ENCODE measurements at regions not wholly inside any gene's neighbourhood (a gene's known extent, or its start where the extent isn't known, plus 50 kb on each side); places are given as distances from the start of the nearest gene placed in this dataset.

GRCh38 chr10:4111643-4112042, 326.6 kb upstream of the KLF6 start:
- H3K9me3 Mint-ChIP-seq = peaks cover 5% of the 10 kb centered on the region
- no peak for ATAC-seq
- intact Hi-C loops (cut with micrococcal nuclease) = no loop called here
- no peak overlapping the region for H3K27ac Mint-ChIP-seq
- ChIA-PET CTCF (no interaction called here), POLR2A (interaction anchor here (0.9 kb wide), 1 partner anchor 276 kb away, joined by 3 read pairs; no protein-coding TSS in a partner anchor)
- no peak for DNase-seq
- H3K4me1 Mint-ChIP-seq (ENCODE audit: low read depth) = no peaks in the 10 kb centered on the region
- peaks cover 1% of the 10 kb centered on the region for H3K27me3 Mint-ChIP-seq
- no peaks in the 10 kb centered on the region for H3K36me3 Mint-ChIP-seq (ENCODE audit: low read depth)
- H3K4me3 Mint-ChIP-seq = no peak overlapping the region
- TF ChIP-seq CTCF (IDR thresholded peaks at IDR 0.05) = no peak

- Mint-ChIP-seq H3K9me3 (no peaks in the 10 kb centered on the region), H3K36me3 (ENCODE audit: low read depth) (no peaks in the 10 kb centered on the region), H3K27me3 (peaks cover 1% of the 10 kb centered on the region), H3K4me3 (no peak overlapping the region), H3K4me1 (ENCODE audit: low read depth) (no peaks in the 10 kb centered on the region), H3K27ac (no peak overlapping the region)
- POLR2A ChIA-PET = no interaction called here
- DNase-seq (no peak), ATAC-seq (no peak)
- CTCF ChIA-PET = no interaction called here
- no peak for TF ChIP-seq CTCF (IDR thresholded peaks at IDR 0.05)
- intact Hi-C loops (cut with micrococcal nuclease) = no loop called here
Observed at GRCh38 chr10:4109469-4109868, 324.5 kb upstream of the KLF6 start.

GRCh38 chr10:4108693-4109092, 323.7 kb upstream of the KLF6 start:
- H3K27ac Mint-ChIP-seq = no peak overlapping the region
- ATAC-seq (no peak), DNase-seq (no peak)
- peaks cover 1% of the 10 kb centered on the region for H3K27me3 Mint-ChIP-seq
- H3K4me3 Mint-ChIP-seq = no peak overlapping the region
- TF ChIP-seq CTCF (IDR thresholded peaks at IDR 0.05) = no peak
- POLR2A ChIA-PET = no interaction called here
- intact Hi-C loops (cut with micrococcal nuclease) = no loop called here
- CTCF ChIA-PET = no interaction called here
- no peaks in the 10 kb centered on the region for H3K9me3 Mint-ChIP-seq
- peaks cover under 1% of the 10 kb centered on the region for H3K4me1 Mint-ChIP-seq (ENCODE audit: low read depth)
- no peaks in the 10 kb centered on the region for H3K36me3 Mint-ChIP-seq (ENCODE audit: low read depth)

- TF ChIP-seq CTCF (IDR thresholded peaks at IDR 0.05) = no peak
- H3K27me3 Mint-ChIP-seq = peaks cover 1% of the 10 kb centered on the region
- no peak for ATAC-seq
- H3K36me3 Mint-ChIP-seq (ENCODE audit: low read depth) = no peaks in the 10 kb centered on the region
- H3K4me3 Mint-ChIP-seq = no peak overlapping the region
- CTCF ChIA-PET = no interaction called here
- H3K9me3 Mint-ChIP-seq = no peaks in the 10 kb centered on the region
- no peak for DNase-seq
- peaks cover 11% of the 10 kb centered on the region for H3K4me1 Mint-ChIP-seq (ENCODE audit: low read depth)
- H3K27ac Mint-ChIP-seq = no peak overlapping the region
- POLR2A ChIA-PET = no interaction called here
- intact Hi-C loops (cut with micrococcal nuclease) = no loop called here
Observed at GRCh38 chr10:4107285-4107851, 322.4 kb upstream of the KLF6 start.

- Mint-ChIP-seq H3K27me3 (peaks cover under 1% of the 10 kb centered on the region), H3K4me1 (ENCODE audit: low read depth) (peaks cover 17% of the 10 kb centered on the region), H3K4me3 (no peak overlapping the region), H3K9me3 (no peaks in the 10 kb centered on the region), H3K36me3 (ENCODE audit: low read depth) (no peaks in the 10 kb centered on the region), H3K27ac (no peak overlapping the region)
- DNase-seq (no peak), ATAC-seq (no peak)
- CTCF ChIA-PET = no interaction called here
- intact Hi-C loops (cut with micrococcal nuclease) = no loop called here
- TF ChIP-seq CTCF (IDR thresholded peaks at IDR 0.05) = no peak
- POLR2A ChIA-PET = no interaction called here
Observed at GRCh38 chr10:4103603-4104002, 318.6 kb upstream of the KLF6 start.
